ENCODE measurements at regions not wholly inside any gene's neighbourhood (a gene's known extent, or its start where the extent isn't known, plus 50 kb on each side); places are given as distances from the start of the nearest gene placed in this dataset.
"Not testable (repeated sequence)": the region's sequence is repeated elsewhere in the genome, so short reads cannot be mapped to it uniquely, and the experiment has no call there.

DNA sequence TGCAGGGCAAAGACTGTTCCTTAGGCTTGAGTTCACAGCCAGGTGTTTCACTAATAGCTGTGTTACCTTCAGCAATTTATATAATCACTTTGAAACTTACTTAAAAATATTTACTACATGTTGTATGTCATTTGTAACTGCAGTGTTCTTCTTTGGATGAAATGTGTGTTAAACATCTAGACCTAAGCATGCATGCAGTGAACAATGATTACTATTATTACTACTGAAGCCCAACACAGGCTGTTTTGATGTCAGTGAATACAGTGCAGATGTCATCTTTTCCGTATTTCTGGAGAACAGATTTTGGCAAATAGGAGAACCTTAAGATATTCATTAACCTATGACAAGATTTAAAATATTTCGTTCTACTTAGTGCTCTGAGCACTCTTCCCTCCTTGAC lies 101.8 kb upstream of the ANK2 start:
- Mint-ChIP-seq H3K4me3 (no peak overlapping the region), H3K9me3 (no peaks in the 10 kb centered on the region), H3K4me1 (ENCODE audit: low read depth) (no peaks in the 10 kb centered on the region), H3K27ac (no peak overlapping the region), H3K27me3 (peaks cover 13% of the 10 kb centered on the region), H3K36me3 (ENCODE audit: low read depth) (no peaks in the 10 kb centered on the region)

DNA sequence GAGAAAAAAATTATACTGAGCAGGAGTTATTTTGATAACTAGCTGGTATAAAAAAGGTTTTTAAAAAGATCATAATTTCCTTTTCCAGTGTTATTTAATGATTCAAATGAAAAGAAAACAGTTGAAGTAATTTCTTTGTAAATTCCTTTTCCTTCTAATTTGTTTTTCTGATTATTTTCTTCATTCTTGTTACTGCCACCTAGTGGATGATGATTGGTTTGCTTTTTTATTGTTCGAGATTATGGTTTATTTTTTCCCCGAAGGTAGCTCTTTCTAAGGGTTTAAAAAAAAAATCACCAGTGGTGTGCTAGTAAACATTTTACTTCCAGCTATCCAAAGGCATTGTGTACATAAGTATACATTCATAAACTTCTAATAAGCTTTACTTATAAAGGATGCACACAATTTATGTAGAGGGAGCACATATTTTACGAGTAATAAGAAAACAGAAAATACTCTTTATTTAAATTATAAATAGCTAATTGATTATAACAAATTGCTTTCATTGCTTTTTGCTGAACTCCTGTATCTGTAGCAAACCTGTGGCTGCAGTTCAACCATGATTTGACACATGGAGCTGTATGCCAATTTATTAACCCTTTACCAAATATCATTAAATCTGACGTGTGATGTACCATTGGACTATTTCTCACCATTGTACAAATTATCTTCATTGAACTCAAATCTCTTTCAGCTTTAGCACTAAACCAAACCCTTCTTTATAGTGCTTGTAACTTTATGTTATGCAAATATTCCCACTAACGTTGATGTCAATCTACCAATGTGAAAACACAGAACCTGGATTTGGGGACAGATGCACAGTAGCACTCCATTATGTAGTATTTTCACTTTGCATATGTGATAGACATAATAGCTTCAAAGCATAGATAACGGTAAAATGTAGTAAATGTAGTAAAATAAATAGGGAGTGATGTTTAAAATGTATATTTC lies 97.8 kb upstream of the ANK2 start:
- no peaks in the 10 kb centered on the region for H3K9me3 Mint-ChIP-seq
- no peaks in the 10 kb centered on the region for H3K4me1 Mint-ChIP-seq (ENCODE audit: low read depth)
- H3K36me3 Mint-ChIP-seq (ENCODE audit: low read depth) = no peaks in the 10 kb centered on the region
- H3K4me3 Mint-ChIP-seq = no peak overlapping the region
- H3K27me3 Mint-ChIP-seq = peaks cover 8% of the 10 kb centered on the region
- H3K27ac Mint-ChIP-seq = no peak overlapping the region

DNA sequence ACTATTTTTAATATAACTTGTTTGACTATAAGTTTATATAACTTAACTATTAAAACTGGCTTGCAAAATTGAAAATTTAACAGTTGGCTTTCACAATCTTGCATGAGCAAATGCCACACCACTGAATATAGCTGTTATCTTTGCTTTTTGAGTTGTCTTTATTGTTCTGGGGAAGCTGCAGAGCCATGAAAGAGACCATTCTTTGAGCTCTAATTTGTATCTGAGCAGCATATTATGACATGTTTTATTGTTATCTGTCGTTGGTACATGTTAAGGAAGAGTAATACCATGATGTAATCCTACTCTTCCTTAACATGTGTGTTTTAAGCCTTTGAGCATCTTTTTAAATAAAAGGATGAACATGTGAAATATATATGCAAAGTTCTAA lies 97.1 kb upstream of the ANK2 start:
- Mint-ChIP-seq H3K27me3 (peaks cover 8% of the 10 kb centered on the region), H3K36me3 (ENCODE audit: low read depth) (no peaks in the 10 kb centered on the region), H3K4me1 (ENCODE audit: low read depth) (no peaks in the 10 kb centered on the region), H3K27ac (no peak overlapping the region), H3K9me3 (no peaks in the 10 kb centered on the region), H3K4me3 (no peak overlapping the region)

DNA sequence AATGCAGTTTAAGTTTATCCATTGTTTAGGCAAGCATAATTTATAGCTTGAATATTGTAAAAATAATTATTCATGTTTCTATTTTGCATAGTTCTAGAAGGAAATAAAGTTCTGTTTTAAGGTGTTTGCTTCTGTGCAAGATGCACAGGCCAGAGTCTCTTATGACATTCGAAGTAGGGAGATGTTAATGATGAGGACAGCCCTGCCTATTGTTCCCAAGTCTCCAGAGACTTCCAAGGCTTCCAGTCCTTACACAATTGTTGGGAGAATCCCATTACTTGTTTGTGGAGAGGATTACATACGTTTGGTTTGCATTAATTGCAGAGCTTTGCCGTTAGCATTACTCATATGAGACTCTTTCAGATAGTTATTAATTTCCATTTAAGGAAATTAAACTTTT lies 96.2 kb upstream of the ANK2 start:
- Mint-ChIP-seq H3K27me3 (peaks cover 8% of the 10 kb centered on the region), H3K27ac (no peak overlapping the region), H3K36me3 (ENCODE audit: low read depth) (no peaks in the 10 kb centered on the region), H3K4me1 (ENCODE audit: low read depth) (no peaks in the 10 kb centered on the region), H3K4me3 (no peak overlapping the region), H3K9me3 (no peaks in the 10 kb centered on the region)

DNA sequence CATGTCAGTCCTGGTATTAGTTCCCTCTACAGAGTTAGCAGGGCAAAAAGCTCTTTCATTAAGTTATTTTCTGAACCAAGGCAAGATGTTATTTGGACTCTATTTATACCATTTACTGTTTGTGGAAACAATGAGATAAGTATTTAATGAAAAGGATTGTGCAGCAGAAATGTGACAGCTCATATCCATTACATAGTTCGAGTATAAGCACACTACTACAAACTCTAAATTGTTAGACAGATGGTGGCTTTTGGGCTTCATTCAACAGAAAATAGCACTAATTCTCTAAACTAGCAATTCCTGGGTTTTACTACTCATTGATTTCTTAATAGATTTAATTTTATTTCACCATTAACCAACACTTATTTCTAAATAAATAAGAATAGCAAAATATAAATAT lies 95.2 kb upstream of the ANK2 start:
- Mint-ChIP-seq H3K9me3 (no peaks in the 10 kb centered on the region), H3K27ac (no peak overlapping the region), H3K36me3 (ENCODE audit: low read depth) (no peaks in the 10 kb centered on the region), H3K4me3 (no peak overlapping the region), H3K27me3 (peaks cover 8% of the 10 kb centered on the region), H3K4me1 (ENCODE audit: low read depth) (no peaks in the 10 kb centered on the region)

DNA sequence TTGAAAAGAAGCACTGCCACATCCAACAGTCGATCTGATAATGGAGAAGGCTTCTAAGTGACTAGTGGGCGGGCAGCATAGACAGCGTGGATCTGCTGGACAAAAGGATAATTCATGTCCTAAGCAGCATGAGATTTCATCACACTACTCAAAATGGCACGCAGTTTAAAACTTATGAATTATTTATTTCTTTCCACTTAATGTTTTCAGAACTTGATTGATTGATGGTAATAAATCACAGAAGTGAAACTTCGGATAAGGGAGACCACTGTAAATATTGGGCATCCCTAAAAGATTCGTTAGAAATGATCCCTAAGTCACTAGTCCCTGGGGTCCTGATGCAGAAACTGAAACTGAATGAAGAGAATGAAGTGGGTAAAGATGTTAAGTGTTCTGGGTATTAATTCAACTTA lies 93.0 kb upstream of the ANK2 start:
- no peaks in the 10 kb centered on the region for H3K36me3 Mint-ChIP-seq (ENCODE audit: low read depth)

DNA sequence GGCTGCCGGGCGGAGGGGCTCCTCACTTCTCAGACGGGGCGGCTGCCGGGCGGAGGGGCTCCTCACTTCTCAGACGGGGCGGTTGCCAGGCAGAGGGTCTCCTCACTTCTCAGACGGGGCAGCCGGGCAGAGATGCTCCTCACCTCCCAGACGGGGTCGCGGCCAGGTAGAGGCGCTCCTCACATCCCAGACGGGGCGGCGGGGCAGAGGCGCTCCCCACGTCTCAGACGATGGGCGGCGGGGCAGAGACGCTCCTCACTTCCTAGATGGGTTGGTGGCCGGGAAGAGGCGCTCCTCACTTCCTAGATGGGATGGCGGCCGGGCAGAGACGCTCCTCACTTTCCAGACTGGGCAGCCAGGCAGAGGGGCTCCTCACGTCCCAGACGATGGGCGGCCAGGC lies 91.7 kb upstream of the ANK2 start:
- not testable (repeated sequence) for H3K4me1 Mint-ChIP-seq (ENCODE audit: low read depth); H3K4me3 Mint-ChIP-seq; H3K9me3 Mint-ChIP-seq; H3K27me3 Mint-ChIP-seq; H3K36me3 Mint-ChIP-seq (ENCODE audit: low read depth); H3K27ac Mint-ChIP-seq

More for the DNA sequence above, 93.0 kb upstream of the ANK2 start:
- Mint-ChIP-seq H3K27ac (no peak overlapping the region), H3K4me1 (ENCODE audit: low read depth) (no peaks in the 10 kb centered on the region), H3K4me3 (no peak overlapping the region), H3K27me3 (peaks cover 8% of the 10 kb centered on the region), H3K9me3 (no peaks in the 10 kb centered on the region)

DNA sequence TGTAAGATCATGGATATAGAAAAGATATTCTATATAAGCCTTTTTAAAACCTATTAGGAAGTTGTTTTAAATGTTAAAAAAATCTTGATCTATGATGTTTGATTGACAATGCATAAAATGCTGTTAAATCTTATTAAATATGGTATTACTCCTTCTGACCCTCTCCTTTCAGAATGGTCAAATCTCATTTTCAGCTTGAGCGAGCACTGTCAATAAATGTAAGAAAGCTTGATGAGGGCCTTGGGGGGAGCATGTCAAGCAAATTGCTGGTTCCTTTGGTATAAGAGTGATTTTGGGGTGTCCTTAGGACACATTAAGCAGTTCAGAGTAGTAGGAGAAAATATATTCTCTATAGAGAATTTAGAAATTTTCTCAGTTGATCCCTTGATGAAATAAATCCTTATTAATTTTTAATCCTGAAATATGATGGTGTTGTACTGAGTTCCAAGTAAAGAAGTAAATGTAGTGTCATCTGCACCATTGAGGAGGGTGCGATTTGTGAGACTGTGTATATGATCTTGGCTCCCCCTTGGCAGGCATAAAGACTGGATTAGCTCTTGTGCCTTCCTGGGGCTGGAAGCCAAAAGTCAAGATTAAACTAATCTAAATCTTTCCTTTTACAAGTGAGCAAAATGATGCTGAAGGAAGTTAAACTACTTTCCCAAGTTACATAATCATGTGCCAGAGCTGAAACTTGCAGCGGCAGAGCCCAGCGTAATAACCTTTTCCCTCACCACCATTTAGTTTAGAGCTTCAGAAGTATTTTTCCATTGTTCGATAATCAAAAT lies 82.6 kb upstream of the ANK2 start:
- Mint-ChIP-seq H3K27ac (no peak overlapping the region), H3K36me3 (ENCODE audit: low read depth) (no peaks in the 10 kb centered on the region), H3K27me3 (peaks cover 14% of the 10 kb centered on the region), H3K9me3 (peaks cover 13% of the 10 kb centered on the region), H3K4me3 (no peak overlapping the region), H3K4me1 (ENCODE audit: low read depth) (no peaks in the 10 kb centered on the region)

DNA sequence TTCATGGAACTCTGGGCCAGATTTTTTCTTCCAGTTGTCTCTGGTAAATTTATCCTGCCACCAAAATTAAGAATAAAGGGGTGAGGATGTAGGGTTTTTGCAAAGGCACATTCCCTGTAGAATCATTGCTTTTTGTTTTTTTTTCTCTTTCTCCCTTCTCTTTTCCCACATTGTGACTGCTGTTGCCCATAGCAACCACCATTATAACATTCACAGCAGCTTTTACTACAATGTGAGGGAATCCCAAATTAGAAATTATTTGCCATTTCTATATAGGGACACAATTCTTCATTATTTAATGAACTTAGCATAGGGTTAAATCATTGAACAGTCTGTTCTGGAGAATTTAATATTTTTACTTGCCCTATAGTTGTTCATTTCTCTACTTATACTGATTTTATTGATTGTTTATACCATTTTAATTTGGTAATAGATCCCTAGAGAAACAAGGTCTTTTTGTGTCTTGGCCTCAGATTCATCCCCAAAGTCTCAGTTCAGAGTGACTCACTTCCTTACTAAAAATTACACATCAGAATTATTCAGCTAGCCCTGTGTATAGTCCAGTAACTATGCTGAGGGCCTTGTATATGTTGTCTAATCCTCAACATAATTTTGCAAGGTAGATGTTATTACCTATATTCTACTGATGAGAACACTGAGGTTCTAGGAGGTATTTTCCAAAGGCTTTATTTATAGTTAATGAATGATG lies 80.8 kb upstream of the ANK2 start:
- Mint-ChIP-seq H3K27ac (no peak overlapping the region), H3K9me3 (peaks cover 13% of the 10 kb centered on the region), H3K36me3 (ENCODE audit: low read depth) (no peaks in the 10 kb centered on the region), H3K27me3 (peaks cover 10% of the 10 kb centered on the region), H3K4me3 (no peak overlapping the region), H3K4me1 (ENCODE audit: low read depth) (no peaks in the 10 kb centered on the region)

DNA sequence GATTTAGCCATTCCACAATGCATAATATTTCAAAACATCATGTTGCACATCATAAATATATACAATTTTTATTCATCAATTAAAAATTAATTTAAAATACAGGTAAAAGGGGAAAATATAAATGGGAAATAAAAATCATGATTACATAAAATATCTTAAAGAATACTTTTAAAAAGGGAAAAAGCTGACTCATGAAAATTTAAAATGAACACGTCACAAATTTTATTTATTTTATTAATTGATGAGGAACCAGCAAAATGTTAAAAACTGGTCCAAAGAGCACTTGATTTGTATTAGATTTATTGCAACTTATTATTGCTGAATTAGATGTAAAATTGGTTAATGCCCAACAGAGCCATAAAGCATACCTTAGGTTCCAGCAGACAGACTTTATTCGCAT lies 78.5 kb upstream of the ANK2 start:
- Mint-ChIP-seq H3K36me3 (ENCODE audit: low read depth) (no peaks in the 10 kb centered on the region), H3K4me1 (ENCODE audit: low read depth) (no peaks in the 10 kb centered on the region), H3K4me3 (no peak overlapping the region), H3K27ac (no peak overlapping the region), H3K9me3 (no peaks in the 10 kb centered on the region), H3K27me3 (peaks cover 4% of the 10 kb centered on the region)

DNA sequence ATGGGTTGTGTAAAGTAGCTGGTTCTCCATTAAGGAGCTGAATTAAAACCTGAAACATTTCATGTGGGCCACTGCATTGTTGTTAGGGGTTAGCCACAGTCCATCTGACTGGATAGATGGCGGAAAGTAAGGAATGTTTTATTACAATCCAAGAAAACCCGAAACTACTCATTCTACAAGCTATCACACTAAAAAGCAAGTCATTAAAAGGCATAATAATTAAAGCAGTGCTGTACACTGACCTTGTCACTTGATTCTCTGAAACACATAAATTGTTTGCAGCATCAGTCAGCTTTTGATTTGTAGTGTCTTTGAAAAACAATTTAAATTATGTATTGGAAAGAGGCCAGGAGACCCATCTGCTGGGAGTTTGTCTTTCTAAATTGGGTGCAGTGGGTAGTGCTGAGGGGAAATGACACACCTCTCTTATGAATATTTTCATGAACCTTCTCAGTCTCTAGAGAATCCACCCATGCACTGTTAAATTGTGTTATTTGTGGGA lies 75.7 kb upstream of the ANK2 start:
- H3K36me3 Mint-ChIP-seq (ENCODE audit: low read depth) = no peaks in the 10 kb centered on the region
- no peaks in the 10 kb centered on the region for H3K4me1 Mint-ChIP-seq (ENCODE audit: low read depth)
- no peaks in the 10 kb centered on the region for H3K9me3 Mint-ChIP-seq

DNA sequence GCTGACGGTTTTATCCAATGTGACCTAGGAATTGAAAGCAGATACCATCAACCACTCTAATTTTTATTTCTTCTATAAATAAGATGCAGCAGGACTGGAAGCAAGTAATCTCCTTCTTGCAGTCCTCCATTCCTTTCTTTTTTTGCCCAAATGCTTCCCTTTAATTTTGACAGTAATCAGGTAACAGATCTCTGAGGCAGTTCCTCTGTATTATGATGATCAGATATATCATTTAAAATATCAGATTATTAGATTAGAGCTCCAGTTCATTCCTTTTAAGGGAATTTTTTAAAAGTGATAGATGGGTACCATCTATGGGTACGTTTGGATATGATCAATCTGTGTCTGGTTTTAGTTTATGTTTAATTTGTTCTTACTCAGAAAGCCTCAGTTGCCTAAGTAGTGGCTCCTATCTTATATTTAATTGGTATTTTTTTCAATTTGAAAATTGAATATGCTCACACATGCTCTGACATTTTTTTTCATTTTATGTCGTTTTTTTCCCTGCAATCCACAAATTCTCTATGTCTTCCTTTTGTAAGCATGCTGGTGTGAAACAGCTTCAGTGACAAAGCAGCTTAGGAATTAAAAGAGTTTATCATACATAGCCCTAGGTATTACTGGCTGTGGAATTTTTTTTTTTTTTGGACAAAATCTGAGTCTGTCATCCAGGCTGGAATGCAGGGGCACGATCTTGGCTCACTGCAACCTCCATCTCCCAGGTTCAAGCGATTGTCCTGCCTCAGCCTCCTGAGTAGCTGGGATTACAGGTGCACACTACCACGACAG lies 73.7 kb upstream of the ANK2 start:
- no peaks in the 10 kb centered on the region for H3K4me1 Mint-ChIP-seq (ENCODE audit: low read depth)

More for the DNA sequence above, 75.7 kb upstream of the ANK2 start:
- H3K27ac Mint-ChIP-seq = no peak overlapping the region
- peaks cover 4% of the 10 kb centered on the region for H3K27me3 Mint-ChIP-seq
- H3K4me3 Mint-ChIP-seq = no peak overlapping the region

DNA sequence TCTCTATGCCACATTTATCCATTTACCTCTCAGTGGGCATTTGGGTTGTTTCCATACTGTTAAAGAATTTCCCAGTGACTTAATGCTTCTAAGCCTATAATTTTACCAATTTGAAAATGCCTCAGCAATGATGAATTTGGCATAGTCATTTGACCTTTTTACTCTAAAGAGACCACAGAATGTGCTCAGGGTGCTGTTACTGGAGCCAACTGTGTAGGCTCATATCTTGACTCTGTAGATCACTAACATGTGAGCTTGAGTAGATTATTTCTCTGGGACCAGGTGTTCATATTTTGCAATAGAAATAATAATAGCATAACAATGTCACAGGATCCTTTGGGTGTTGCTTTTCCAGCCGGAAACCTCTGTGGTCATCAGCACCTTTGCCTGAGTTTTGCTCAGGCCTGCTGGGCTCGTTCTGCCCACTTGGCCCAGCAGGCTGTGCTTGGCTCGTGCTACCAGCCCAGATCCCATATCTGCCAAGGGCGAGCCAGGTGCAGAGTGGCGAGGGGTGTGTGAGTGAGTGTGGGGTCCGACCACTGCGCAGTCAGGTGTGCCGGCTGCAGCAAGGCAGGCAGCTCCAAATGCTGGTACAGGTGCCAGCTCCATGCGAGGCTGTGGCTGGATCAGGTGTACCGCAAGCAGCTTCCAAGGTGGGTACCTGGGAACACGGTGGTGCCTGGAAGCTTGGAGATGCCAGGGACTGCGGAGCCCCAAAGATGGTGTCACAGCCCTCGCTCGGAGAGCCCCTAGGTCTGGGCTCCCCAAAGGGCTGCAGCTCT lies 70.6 kb upstream of the ANK2 start:
- Mint-ChIP-seq H3K36me3 (ENCODE audit: low read depth) (no peaks in the 10 kb centered on the region), H3K9me3 (no peaks in the 10 kb centered on the region), H3K4me1 (ENCODE audit: low read depth) (no peaks in the 10 kb centered on the region), H3K27me3 (no peaks in the 10 kb centered on the region), H3K27ac (no peak overlapping the region), H3K4me3 (no peak overlapping the region)

More for the DNA sequence above, 73.7 kb upstream of the ANK2 start:
- Mint-ChIP-seq H3K36me3 (ENCODE audit: low read depth) (no peaks in the 10 kb centered on the region), H3K9me3 (no peaks in the 10 kb centered on the region), H3K27ac (no peak overlapping the region), H3K4me3 (no peak overlapping the region), H3K27me3 (peaks cover 4% of the 10 kb centered on the region)

All from stimulated activated naive CD8-positive, alpha-beta T cell treated with anti-CD3 and anti-CD28 coated beads, Interleukin-15, Interleukin-2, amounts not matched to agents 100 ng/mL and 50 ng/mL, for 24 hours (primary cell).